ENCODE measurements at regions not wholly inside any gene's neighbourhood (a gene's known extent, or its start where the extent isn't known, plus 50 kb on each side); places are given as distances from the start of the nearest gene placed in this dataset.

DNA sequence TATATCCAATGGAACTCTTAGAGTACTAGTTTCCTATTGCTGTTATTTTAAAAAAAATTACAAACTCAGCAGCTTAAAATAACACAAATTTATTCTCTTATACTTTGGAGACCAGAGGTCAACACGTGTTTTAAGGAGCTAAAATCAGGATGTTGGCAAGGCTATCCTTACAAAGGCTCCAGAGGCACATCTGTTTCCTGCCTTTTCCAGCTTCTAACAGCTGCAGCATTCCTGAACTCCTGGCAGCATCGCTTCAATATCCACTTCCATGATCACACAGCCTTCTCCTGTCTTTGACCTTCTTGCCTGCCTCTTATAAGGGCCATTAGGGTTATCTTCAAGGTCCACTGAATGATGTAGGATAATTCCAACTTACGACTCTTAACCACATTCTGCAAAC is 92.2 kb upstream of the CCNG1 start:
- Histone ChIP-seq H2BK15ac (ENCODE audit: low read depth, low read length) (no peak overlapping the region), H2BK120ac (ENCODE audit: low read depth, low read length, poor library complexity, severe bottlenecking) (no peak overlapping the region), H3K4me2 (ENCODE audit: insufficient read depth, insufficient read length, low read length) (no peak overlapping the region), H3K4ac (ENCODE audit: low read depth, low read length) (no peak overlapping the region), H3K23me2 (ENCODE audit: insufficient read length, low read depth, low read length, poor library complexity, severe bottlenecking) (no peaks in the 10 kb centered on the region), H3K79me2 (ENCODE audit: insufficient read depth, low read length) (no peaks in the 10 kb centered on the region), H2AK5ac (ENCODE audit: insufficient read length, low read length) (no peak overlapping the region), H3K56ac (ENCODE audit: insufficient read length, low read depth, low read length) (no peak overlapping the region), H2BK12ac (ENCODE audit: insufficient read length, low read depth, low read length) (no peak overlapping the region), H3K79me1 (ENCODE audit: insufficient read depth, low read depth, low read length, poor library complexity, severe bottlenecking) (no peaks in the 10 kb centered on the region), H3K14ac (ENCODE audit: insufficient read depth, low read length) (no peak overlapping the region), H4K8ac (replicated peaks; ENCODE audit: insufficient read length, low read depth, low read length) (no peak overlapping the region), H3K4me1 (ENCODE audit: insufficient read depth, low read length) (peaks cover 4% of the 10 kb centered on the region), H3K27ac (ENCODE audit: insufficient read length, low read depth, low read length) (no peak overlapping the region), H2AFZ (ENCODE audit: low read length) (no peak overlapping the region), H4K20me1 (ENCODE audit: control insufficient read depth, insufficient read depth, insufficient read length) (no peaks in the 10 kb centered on the region), H3K27me3 (ENCODE audit: insufficient read depth, low read length) (no peaks in the 10 kb centered on the region), H3K9me3 (ENCODE audit: control insufficient read depth, low read depth, low read length) (no peaks in the 10 kb centered on the region), H3T11ph (ENCODE audit: low read length) (no peak overlapping the region), H4K91ac (ENCODE audit: insufficient read length, low read depth, low read length) (no peak overlapping the region), H3K18ac (ENCODE audit: insufficient read length, low read depth, low read length) (no peak overlapping the region), H4K5ac (ENCODE audit: insufficient read length, low read depth, low read length) (no peak overlapping the region), H3K9ac (ENCODE audit: extremely low read depth, insufficient read length, low read length) (no peak overlapping the region), H2BK5ac (ENCODE audit: insufficient read length, low read length) (no peak overlapping the region), H3K23ac (ENCODE audit: insufficient read length, low read depth, low read length) (no peak overlapping the region), H2BK20ac (ENCODE audit: low read depth, low read length, poor library complexity, severe bottlenecking) (no peak overlapping the region)
- Mint-ChIP-seq H3K4me1 (peaks cover 6 to 15% of the 10 kb centered on the region in 2 experiments), H3K27me3 (ENCODE audit: low read depth) (no peaks in the 10 kb centered on the region), H3K9me3 (no peaks in the 10 kb centered on the region), H3K27ac (no peak overlapping the region), H3K36me3 (ENCODE audit: insufficient read depth in 1 of 3, low read depth in 3 of 3) (no peaks in the 10 kb centered on the region), H3K4me3 (no peak overlapping the region)
- no peak for DNase-seq
- TF ChIP-seq, protein P1, sequence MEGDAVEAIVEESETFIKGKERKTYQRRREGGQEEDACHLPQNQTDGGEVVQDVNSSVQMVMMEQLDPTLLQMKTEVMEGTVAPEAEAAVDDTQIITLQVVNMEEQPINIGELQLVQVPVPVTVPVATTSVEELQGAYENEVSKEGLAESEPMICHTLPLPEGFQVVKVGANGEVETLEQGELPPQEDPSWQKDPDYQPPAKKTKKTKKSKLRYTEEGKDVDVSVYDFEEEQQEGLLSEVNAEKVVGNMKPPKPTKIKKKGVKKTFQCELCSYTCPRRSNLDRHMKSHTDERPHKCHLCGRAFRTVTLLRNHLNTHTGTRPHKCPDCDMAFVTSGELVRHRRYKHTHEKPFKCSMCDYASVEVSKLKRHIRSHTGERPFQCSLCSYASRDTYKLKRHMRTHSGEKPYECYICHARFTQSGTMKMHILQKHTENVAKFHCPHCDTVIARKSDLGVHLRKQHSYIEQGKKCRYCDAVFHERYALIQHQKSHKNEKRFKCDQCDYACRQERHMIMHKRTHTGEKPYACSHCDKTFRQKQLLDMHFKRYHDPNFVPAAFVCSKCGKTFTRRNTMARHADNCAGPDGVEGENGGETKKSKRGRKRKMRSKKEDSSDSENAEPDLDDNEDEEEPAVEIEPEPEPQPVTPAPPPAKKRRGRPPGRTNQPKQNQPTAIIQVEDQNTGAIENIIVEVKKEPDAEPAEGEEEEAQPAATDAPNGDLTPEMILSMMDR (conservative IDR thresholded peaks at IDR 0.05) = no peak
- WGBS (ENCODE audit: extremely low coverage, insufficient read length, low lambda C conversion rate) = no CpG with 5 or more reads among the region's 3 CpGs
